Fibroblast of lung (primary cell): ENCODE measurements at regions not wholly inside any gene's neighbourhood (a gene's known extent, or its start where the extent isn't known, plus 50 kb on each side); places are given as distances from the start of the nearest gene placed in this dataset.

Experiments used
- DNase-seq, 2 donors: peaks; one replicate each; pipeline versions ENCODE4 v3.0.0 to v3.0.0-alpha.2; 2010; ENCODE audit warnings: low read depth in 2 of 2
- H2AFZ ChIP-seq: 2 replicates; pipeline ENCODE4 v1.5.1; 2012; ENCODE audit warnings: low read length, control low read depth, inconsistent platforms
- H3K27ac ChIP-seq: 2 replicates; pipeline ENCODE4 v1.5.1; 2011; ENCODE audit warnings: low read length, control low read depth; ENCODE audit not compliant: insufficient read depth
- H3K27me3 ChIP-seq: 2 replicates; pipeline ENCODE4 v1.5.1; 2011; ENCODE audit warnings: mild to moderate bottlenecking, low read length; ENCODE audit not compliant: control insufficient read depth, insufficient read depth
- H3K36me3 ChIP-seq: 2 replicates; pipeline ENCODE4 v1.5.1; 2011; ENCODE audit warnings: low read length; ENCODE audit not compliant: control insufficient read depth, insufficient read depth
- H3K4me1 ChIP-seq: 2 replicates; pipeline ENCODE4 v1.5.1; 2011; ENCODE audit warnings: low read length; ENCODE audit not compliant: control insufficient read depth, insufficient read depth; ENCODE audit errors: extremely low read depth
- H3K4me2 ChIP-seq: 2 replicates; pipeline ENCODE4 v1.5.1; 2011; ENCODE audit warnings: low read length, control low read depth; ENCODE audit not compliant: insufficient read depth; ENCODE audit errors: extremely low read depth
- H3K4me3 ChIP-seq, 4 experiments: fragments of 200-600 bp in 1 of 4; sonication (generic) in 1 of 4; replicated peaks in 1 of 4; 2 replicates each; pipeline ENCODE4 v1.5.1; 2011 to 2016; ENCODE audit warnings: low read length in 4 of 4, low read depth in 3 of 4, mild to moderate bottlenecking in 3 of 4, control low read depth in 2 of 4, inconsistent platforms in 1 of 4, mixed read lengths in 1 of 4; ENCODE audit not compliant: insufficient read depth in 1 of 4; ENCODE audit errors: control extremely low read depth in 1 of 4
- H3K79me2 ChIP-seq: 2 replicates; pipeline ENCODE4 v1.5.1; 2012; ENCODE audit warnings: mild to moderate bottlenecking, low read length, inconsistent platforms; ENCODE audit not compliant: control insufficient read depth, insufficient read depth
- H3K9ac ChIP-seq: 2 replicates; pipeline ENCODE4 v1.5.1; 2011; ENCODE audit warnings: mild to moderate bottlenecking, low read length, control low read depth; ENCODE audit not compliant: insufficient read depth
- H3K9me3 ChIP-seq: 2 replicates; pipeline ENCODE4 v1.5.1; 2012; ENCODE audit warnings: low read depth, low read length; ENCODE audit not compliant: control insufficient read depth, insufficient read depth
- H4K20me1 ChIP-seq: 2 replicates; pipeline ENCODE4 v1.5.1; 2011; ENCODE audit warnings: low read length; ENCODE audit not compliant: control insufficient read depth, insufficient read depth; ENCODE audit errors: extremely low read depth
- EZH2 ChIP-seq: IDR thresholded peaks from 2 replicates; pipeline ENCODE4 v1.5.1; 2012; ENCODE audit warnings: low read length, control low read depth, mild to moderate bottlenecking; ENCODE audit errors: missing control alignments
- TF ChIP-seq, protein P1 (sequence below), 2 donors: IDR thresholded peaks in 1 of 2; conservative IDR thresholded peaks in 1 of 2; 1 replicate in 1 of 2; 2 replicates in 1 of 2; pipeline ENCODE4 v1.5.1; 2011 to 2012; ENCODE audit warnings: low read length in 2 of 2, control low read depth in 1 of 2, inconsistent platforms in 1 of 2, low read depth in 1 of 2, mild to moderate bottlenecking in 1 of 2

DNA sequence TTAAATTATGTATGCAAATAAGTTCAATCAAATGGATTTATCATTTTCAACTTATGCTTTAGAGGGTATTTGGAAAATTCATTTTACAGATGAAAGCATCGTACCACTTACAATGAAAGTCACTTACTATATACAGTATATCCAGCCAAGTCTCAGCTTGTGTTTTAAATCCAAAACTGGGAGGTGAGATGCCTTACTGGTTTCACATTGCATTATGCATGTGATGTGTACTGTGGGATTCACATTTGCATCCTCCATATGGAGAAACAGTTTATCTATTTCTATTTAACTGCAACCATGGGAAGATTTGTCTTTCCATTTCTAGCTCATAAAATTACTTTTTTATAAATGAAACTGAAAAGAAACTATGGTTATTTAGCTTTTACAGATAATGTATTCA lies 248.1 kb downstream of the CNTN3 start:
- TF ChIP-seq, protein P1, sequence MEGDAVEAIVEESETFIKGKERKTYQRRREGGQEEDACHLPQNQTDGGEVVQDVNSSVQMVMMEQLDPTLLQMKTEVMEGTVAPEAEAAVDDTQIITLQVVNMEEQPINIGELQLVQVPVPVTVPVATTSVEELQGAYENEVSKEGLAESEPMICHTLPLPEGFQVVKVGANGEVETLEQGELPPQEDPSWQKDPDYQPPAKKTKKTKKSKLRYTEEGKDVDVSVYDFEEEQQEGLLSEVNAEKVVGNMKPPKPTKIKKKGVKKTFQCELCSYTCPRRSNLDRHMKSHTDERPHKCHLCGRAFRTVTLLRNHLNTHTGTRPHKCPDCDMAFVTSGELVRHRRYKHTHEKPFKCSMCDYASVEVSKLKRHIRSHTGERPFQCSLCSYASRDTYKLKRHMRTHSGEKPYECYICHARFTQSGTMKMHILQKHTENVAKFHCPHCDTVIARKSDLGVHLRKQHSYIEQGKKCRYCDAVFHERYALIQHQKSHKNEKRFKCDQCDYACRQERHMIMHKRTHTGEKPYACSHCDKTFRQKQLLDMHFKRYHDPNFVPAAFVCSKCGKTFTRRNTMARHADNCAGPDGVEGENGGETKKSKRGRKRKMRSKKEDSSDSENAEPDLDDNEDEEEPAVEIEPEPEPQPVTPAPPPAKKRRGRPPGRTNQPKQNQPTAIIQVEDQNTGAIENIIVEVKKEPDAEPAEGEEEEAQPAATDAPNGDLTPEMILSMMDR (conservative IDR thresholded peaks at IDR 0.05 in 1 of 2, IDR thresholded peaks at IDR 0.05 in 1 of 2; ENCODE audit: low read depth in 1 of 2, low read length in 2 of 2), result no peak
- no peak for TF ChIP-seq EZH2

DNA sequence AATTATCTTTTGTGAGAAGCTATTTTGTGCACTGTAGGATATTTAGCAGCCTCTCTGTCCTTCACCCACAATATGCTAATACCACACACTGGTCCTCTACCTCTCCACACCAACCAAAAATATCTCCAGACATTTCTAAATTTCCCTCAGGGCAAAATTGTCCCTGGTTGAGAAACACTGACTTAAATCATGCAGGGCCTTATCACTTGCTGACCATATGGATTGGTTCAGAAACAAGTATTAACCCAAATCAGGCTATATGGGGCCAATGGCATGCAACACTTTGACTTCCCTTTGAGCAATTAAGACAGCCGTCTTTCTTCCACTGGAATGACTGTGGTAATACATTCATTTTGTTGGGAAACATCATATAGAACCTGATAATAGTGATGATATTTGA lies 251.1 kb downstream of the CNTN3 start:
- TF ChIP-seq, protein P1 (conservative IDR thresholded peaks at IDR 0.05 in 1 of 2, IDR thresholded peaks at IDR 0.05 in 1 of 2; ENCODE audit: low read depth in 1 of 2, low read length in 2 of 2), result no peak
- TF ChIP-seq EZH2, result no peak
- no peak for DNase-seq
- H3K9me3 ChIP-seq, result no peaks in the 10 kb centered on the region
- H3K79me2 ChIP-seq, result no peaks in the 10 kb centered on the region
- H4K20me1 ChIP-seq, result no peaks in the 10 kb centered on the region
- H3K27ac ChIP-seq, result no peak overlapping the region
- H3K9ac ChIP-seq, result no peak overlapping the region
- H3K36me3 ChIP-seq, result no peaks in the 10 kb centered on the region
- H3K4me3 ChIP-seq, result no peak overlapping the region
- H3K27me3 ChIP-seq, result no peaks in the 10 kb centered on the region
- no peak overlapping the region for H3K4me2 ChIP-seq
- H3K4me1 ChIP-seq, result no peaks in the 10 kb centered on the region
- no peak overlapping the region for H2AFZ ChIP-seq

More for the DNA sequence above, 248.1 kb downstream of the CNTN3 start:
- no peak overlapping the region for H3K9ac ChIP-seq
- H4K20me1 ChIP-seq, result no peaks in the 10 kb centered on the region
- H3K4me3 ChIP-seq, result no peak overlapping the region
- H3K79me2 ChIP-seq, result no peaks in the 10 kb centered on the region
- no peak for DNase-seq
- H3K4me1 ChIP-seq, result no peaks in the 10 kb centered on the region
- no peaks in the 10 kb centered on the region for H3K27me3 ChIP-seq
- no peak overlapping the region for H2AFZ ChIP-seq
- H3K4me2 ChIP-seq, result no peak overlapping the region
- no peak overlapping the region for H3K27ac ChIP-seq
- no peaks in the 10 kb centered on the region for H3K36me3 ChIP-seq
- H3K9me3 ChIP-seq, result no peaks in the 10 kb centered on the region

DNA sequence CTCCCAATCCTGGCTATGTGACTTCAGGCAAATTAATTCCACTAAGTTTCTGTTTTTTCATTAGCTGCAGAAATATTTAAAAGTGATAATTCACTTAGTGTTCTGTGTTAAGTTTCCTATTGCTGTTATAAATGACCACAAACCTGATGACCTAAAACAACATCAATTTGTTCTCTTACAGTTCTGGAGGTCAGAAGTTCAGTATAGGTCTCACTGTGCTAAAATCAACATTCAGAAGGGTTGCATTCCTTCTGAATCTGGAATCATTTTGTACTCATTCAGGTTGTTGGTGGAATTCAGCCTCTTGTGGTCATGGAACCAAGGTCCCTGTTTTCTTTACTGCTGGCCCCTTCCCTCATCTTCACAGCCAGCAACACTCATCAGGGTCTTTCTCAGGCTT lies 254.1 kb downstream of the CNTN3 start:
- Histone ChIP-seq H3K27me3 (no peaks in the 10 kb centered on the region), H3K27ac (no peak overlapping the region), H3K9me3 (no peaks in the 10 kb centered on the region), H2AFZ (no peak overlapping the region), H3K9ac (no peak overlapping the region), H3K36me3 (no peaks in the 10 kb centered on the region), H3K4me1 (no peaks in the 10 kb centered on the region), H3K79me2 (no peaks in the 10 kb centered on the region), H4K20me1 (no peaks in the 10 kb centered on the region), H3K4me2 (no peak overlapping the region), H3K4me3 (no peak overlapping the region)
- no peak for DNase-seq
- no peak for TF ChIP-seq EZH2
- TF ChIP-seq, protein P1 (conservative IDR thresholded peaks at IDR 0.05 in 1 of 2, IDR thresholded peaks at IDR 0.05 in 1 of 2; ENCODE audit: low read depth in 1 of 2, low read length in 2 of 2), result no peak
